ENCODE measurements at regions not wholly inside any gene's neighbourhood (a gene's known extent, or its start where the extent isn't known, plus 50 kb on each side); places are given as distances from the start of the nearest gene placed in this dataset.

DNA sequence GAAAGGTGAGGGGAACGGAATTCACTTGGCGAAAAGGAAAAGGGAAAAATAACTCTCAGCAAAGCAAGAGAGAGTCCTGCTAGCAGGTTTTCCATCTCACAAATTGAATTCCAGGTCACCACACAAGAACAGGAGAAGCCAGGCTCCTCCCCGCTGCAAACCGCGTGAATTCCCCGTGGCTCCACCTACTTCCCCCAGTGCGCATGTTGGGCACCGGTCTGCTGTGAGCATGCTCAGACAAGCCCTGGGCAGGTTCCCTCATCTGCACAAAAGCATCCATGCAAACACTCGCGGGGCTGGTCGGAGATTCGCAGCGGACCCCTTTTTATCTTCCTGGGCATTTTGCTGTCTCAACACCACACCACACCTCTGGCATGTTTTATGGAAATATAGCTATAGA, 58.5 kb upstream of the S1PR3 start:
- DNase-seq: no peak

DNA sequence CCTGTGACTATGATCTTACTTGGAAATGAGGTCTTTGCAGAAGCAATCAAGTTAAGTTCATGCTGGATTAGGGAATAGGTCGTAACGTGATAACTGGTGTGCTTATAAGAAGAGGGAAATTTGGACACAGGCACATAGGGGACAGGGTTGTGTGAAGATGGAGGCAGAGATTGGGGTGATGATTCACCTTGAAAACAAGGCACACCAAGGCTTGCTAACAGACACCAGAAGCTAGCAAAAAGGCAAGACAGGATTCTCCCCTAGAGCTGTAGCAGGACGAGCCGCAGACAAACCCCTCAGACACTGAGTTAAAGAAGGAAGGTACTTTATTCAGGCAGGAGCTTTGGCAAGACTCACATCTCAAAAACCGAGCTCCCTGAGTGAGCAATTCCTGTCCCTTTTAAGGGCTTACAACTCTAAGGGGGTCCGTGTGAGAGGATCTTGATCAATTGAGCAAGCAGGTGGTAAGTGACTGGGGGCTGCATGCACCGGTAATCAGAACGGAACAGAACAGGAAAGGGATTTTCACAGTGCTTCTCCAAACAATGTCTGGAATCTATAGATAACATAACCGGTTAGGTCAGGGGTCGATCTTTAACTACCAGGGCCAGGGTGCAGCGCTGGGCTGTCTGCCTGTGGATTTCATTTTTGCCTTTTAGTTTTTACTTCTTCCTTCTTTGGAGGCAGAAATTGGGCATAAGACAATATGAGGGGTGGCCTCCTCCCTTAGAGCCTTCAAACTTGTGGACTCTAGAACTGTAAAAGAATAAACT, 57.5 kb upstream of the S1PR3 start:
- DNase-seq: no peak

DNA sequence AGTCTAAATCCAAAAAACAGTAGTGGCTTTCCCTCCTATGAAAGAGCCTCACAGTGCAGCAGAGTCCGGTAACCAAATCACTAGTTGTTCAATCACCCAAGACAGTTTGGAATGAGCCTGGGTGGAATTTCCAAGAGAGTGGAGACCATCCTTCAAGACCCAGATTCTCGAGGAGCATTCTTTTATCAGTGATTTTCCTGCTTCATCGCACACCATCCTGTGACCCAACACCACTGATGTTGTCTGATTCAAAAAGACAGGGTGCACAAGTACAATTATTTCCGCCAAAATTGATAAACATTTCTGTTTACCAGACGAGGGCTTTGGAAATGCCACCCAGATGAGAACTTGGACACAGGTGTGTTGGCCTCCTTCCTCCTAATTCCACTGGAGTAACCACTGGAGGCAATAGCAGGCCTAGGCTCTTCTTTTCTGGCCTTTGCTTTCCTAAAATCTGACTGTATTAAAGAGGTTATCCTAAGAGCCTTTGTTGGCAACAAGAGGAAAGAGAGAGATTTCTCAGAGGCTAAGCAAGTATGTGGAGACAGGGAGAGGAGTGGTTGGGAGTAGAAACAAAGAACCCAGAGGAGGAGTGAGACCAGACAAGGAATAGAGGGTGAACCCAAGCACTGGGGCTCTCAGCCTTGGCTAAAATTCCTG, 56.3 kb upstream of the S1PR3 start:
- DNase-seq: no peak

DNA sequence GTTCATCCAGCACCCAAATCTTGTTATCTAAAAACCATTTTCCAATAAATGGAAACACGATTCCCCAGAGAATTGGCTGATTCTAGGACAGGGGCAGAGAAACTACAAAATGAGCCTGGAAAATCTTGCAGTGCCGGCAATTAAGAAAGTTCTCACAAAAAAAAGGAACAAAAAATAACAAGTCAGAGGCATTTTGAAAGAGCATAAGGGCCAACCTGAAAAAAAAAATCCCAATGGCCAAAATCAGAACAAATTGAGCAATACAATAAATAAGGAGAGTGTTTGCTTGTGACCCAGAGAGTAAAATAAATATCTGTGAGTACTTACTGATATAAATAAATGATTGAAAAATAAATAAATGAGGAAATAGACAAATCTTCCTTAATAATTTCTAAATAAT, 55.1 kb upstream of the S1PR3 start:
- no peak for DNase-seq

DNA sequence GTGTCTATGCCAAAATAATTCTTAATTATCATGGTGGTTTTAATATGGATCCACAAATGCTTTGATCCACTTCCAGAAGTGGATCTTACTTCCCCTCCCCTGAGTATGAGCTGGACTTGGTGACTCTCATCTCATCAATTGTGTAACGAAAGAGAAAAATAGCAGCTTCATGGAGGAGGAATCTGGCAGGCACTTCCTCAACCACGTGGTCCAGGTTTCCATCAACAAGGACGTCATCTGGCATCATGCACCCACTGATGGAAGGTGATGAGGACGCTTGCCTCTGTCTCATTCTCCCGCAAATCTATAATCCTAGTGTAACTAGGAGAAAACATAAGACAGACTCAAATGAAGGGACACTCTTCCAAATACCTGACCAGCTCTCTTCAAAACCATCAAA, 54.6 kb upstream of the S1PR3 start:
- no peak for DNase-seq

DNA sequence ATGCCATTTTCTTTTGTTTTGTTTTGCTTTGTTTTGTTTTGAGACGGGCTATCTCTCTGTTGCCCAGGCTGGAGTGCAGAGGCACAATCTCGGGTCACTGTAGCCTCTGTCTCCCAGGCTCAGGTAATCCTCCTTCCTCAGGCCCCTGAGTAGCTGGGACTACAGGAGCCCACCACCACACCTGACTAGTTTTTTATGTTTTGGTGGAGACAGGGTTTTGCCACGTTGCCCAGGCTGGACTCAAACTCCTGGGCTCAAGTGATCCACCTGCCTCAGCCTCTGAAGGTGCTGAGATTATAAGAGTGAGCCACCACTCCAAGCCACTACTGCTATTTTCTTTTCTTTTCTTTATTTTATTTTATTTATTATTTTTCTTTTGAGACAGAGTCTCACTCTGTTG, 54.0 kb upstream of the S1PR3 start:
- no peak for DNase-seq

DNA sequence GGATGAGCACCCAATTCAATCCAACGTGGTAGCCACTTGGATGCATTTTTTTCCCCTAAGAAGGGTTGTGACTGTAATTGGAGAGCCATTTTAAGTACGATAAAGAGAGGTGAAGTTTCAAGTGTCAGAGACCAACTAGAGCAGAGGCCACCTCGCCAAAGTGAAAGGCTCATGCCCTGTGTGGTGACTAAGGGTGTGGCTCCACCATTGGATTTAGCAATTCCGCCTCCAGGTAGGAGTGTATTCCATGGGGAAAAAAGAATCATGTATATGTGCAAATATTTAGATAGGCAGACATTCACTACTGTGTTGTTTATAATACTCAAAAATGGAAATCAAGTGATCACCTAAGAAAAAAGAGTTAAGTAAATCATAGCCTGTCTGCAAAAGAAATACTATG, 53.1 kb upstream of the S1PR3 start:
- no peak for DNase-seq

Data from CD4-positive, alpha-beta T cell treated with Interleukin-6 for 4 hours (primary cell).